HepG2 (cell line): ENCODE measurements at regions not wholly inside any gene's neighbourhood (a gene's known extent, or its start where the extent isn't known, plus 50 kb on each side); places are given as distances from the start of the nearest gene placed in this dataset.

Experiments used
- ATAC-seq: fragments of 200-7000 bp; cut with Tn5 transposase; 3 replicates; pipeline ENCODE4 v1.9.1; 2020; ENCODE audit warnings: mild to moderate bottlenecking, moderate library complexity
- BruUV-seq: library from RNA; stranded (reverse); fragments of 400-500 nt; replicated peaks from 2 replicates; lab custom pipeline; 2021; lab: Mats Ljungman, UMichigan
- CTCF ChIA-PET: fragments of 300-600 bp; formaldehyde crosslinking; extraction: SDS; loops from one replicate; lab custom pipeline; 2021; ENCODE audit warnings: low total read pairs, inconsistent platforms, low intra/inter-chr PET ratio; lab: Yijun Ruan, JAX
- POLR2A ChIA-PET: fragments of 350-600 bp; sonication (Branson Sonifier 250); formaldehyde crosslinking; loops from one replicate; lab custom pipeline; 2020; ENCODE audit warnings: antibody characterized with exemption, inconsistent platforms; lab: Yijun Ruan, JAX
- DNase-seq: peaks from one replicate; pipeline ENCODE4 v3.0.0-alpha.2; 2015; ENCODE audit warnings: low spot score
- FAIRE-seq: peaks from 3 replicates; lab custom pipeline; 2011; peaks lifted over from hg19 to GRCh38; lab: Jason Lieb, UNC
- H2AFZ ChIP-seq: one replicate; pipeline ENCODE4 v1.6.1; 2011; ENCODE audit warnings: low read length, inconsistent platforms
- H3K27ac ChIP-seq: fragments of 300-600 bp; 3 replicates; pipeline ENCODE4 v1.8.0; 2011; ENCODE audit warnings: mixed run types, mild to moderate bottlenecking, mixed read lengths, low read length, inconsistent platforms; ENCODE audit not compliant: insufficient read depth; ENCODE audit errors: extremely low read length
- H3K27me3 ChIP-seq, 2 experiments: fragments of 200-600 bp in 1 of 2; 2 replicates in 1 of 2; 3 replicates in 1 of 2; pipeline versions ENCODE4 v1.6.0 to v1.8.0; 2011; ENCODE audit warnings: low read length in 2 of 2, mild to moderate bottlenecking in 2 of 2, moderate library complexity in 2 of 2, inconsistent platforms in 1 of 2; ENCODE audit not compliant: insufficient read depth in 2 of 2, control insufficient read depth in 1 of 2
- H3K36me3 ChIP-seq, 2 experiments: fragments of 200-600 bp in 1 of 2; replicated peaks in 1 of 2; 2 replicates in 1 of 2; 3 replicates in 1 of 2; pipeline versions ENCODE4 v1.5.1 to v1.8.0; 2011; ENCODE audit warnings: low read length in 2 of 2, inconsistent platforms in 1 of 2; ENCODE audit not compliant: insufficient read depth in 2 of 2, control insufficient read depth in 1 of 2
- H3K4me1 ChIP-seq: 2 replicates; pipeline ENCODE4 v1.5.1; 2012; ENCODE audit warnings: low read length, inconsistent platforms; ENCODE audit not compliant: insufficient read depth
- H3K4me2 ChIP-seq: 2 replicates; pipeline ENCODE4 v1.6.0; 2011; ENCODE audit warnings: low read depth, low read length, inconsistent platforms
- H3K4me3 ChIP-seq, 3 experiments: fragments of 200-600 bp in 1 of 3; sonication (generic), shearing (Covaris generic) in 1 of 3; replicated peaks in 1 of 3; 2 replicates each; pipeline ENCODE4 v1.5.1; 2011 to 2016; ENCODE audit warnings: low read length in 3 of 3, inconsistent platforms in 2 of 3, low read depth in 2 of 3, mild to moderate bottlenecking in 2 of 3, control low read depth in 1 of 3, mixed read lengths in 1 of 3; ENCODE audit not compliant: insufficient read depth in 1 of 3
- H3K79me2 ChIP-seq: one replicate; pipeline ENCODE4 v1.6.1; 2011; ENCODE audit warnings: low read length, inconsistent platforms; ENCODE audit not compliant: insufficient read depth
- H3K9ac ChIP-seq: 2 replicates; pipeline ENCODE4 v1.6.0; 2011; ENCODE audit warnings: mild to moderate bottlenecking, low read depth, low read length, inconsistent platforms; ENCODE audit not compliant: insufficient read depth
- H3K9me3 ChIP-seq: 2 replicates; pipeline ENCODE4 v1.5.1; 2012; ENCODE audit warnings: mild to moderate bottlenecking, low read length
- H4K20me1 ChIP-seq: 2 replicates; pipeline ENCODE4 v1.6.0; 2011; ENCODE audit warnings: inconsistent platforms, mild to moderate bottlenecking, low read length, moderate library complexity; ENCODE audit not compliant: insufficient read depth
- AKNA ChIP-seq: sonication (generic); formaldehyde crosslinking; IDR thresholded peaks from 2 replicates; pipeline ENCODE4 v1.4.0; 2020; ENCODE audit warnings: missing genetic modification reagents, borderline replicate concordance
- EP300 ChIP-seq, 3 experiments: sonication (generic) in 1 of 3; formaldehyde crosslinking in 1 of 3; IDR thresholded peaks; 2 replicates each; pipeline versions ENCODE4 v1.5.1 to v1.6.1; 2011 to 2020; ENCODE audit warnings: low read depth in 2 of 3, low read length in 2 of 3, borderline replicate concordance in 1 of 3, improper control_type of control experiment in 1 of 3, mild to moderate bottlenecking in 1 of 3, missing genetic modification reagents in 1 of 3, moderate library complexity in 1 of 3
- JUNB ChIP-seq: sonication (generic); formaldehyde crosslinking; IDR thresholded peaks from 2 replicates; pipeline ENCODE4 v1.8.0; 2022; ENCODE audit warnings: missing genetic modification reagents, mild to moderate bottlenecking, borderline replicate concordance
- RNF2 ChIP-seq: fragments of 450-650 bp; conservative IDR thresholded peaks from 2 replicates; pipeline ENCODE4 v1.6.1; 2016; ENCODE audit warnings: low read depth
- SOX6 ChIP-seq, 2 experiments: fragments of 450-650 bp in 1 of 2; sonication (generic) in 1 of 2; formaldehyde crosslinking in 1 of 2; IDR thresholded peaks; 2 replicates each; pipeline versions ENCODE4 v1.4.0 to v1.6.1; 2017 to 2020; ENCODE audit warnings: antibody characterized with exemption in 1 of 2, mild to moderate bottlenecking in 1 of 2, missing genetic modification reagents in 1 of 2
- TIGD3 ChIP-seq: sonication (generic); formaldehyde crosslinking; IDR thresholded peaks from 2 replicates; pipeline ENCODE4 v1.5.1; 2020; ENCODE audit warnings: mild to moderate bottlenecking, missing genetic modification reagents, borderline replicate concordance
- ZBTB7B ChIP-seq: sonication (generic); formaldehyde crosslinking; IDR thresholded peaks from 2 replicates; pipeline ENCODE4 v1.4.0; 2020; ENCODE audit warnings: missing genetic modification reagents
- ZEB1 ChIP-seq: IDR thresholded peaks from 2 replicates; pipeline ENCODE4 v1.6.1; 2012; ENCODE audit warnings: mild to moderate bottlenecking, low read depth, inconsistent platforms; ENCODE audit not compliant: insufficient replicate concordance
- ZNF235 ChIP-seq: sonication (generic); formaldehyde crosslinking; IDR thresholded peaks from 2 replicates; pipeline ENCODE4 v1.8.1; 2023; ENCODE audit warnings: mild to moderate bottlenecking, missing genetic modification reagents, borderline replicate concordance
- ZNF280D ChIP-seq: sonication (generic); formaldehyde crosslinking; IDR thresholded peaks from 2 replicates; pipeline ENCODE4 v1.5.1; 2020; ENCODE audit warnings: mild to moderate bottlenecking, missing genetic modification reagents
- WGBS: methylation state at CpG from one replicate; pipeline ENCODE4 v1.1.6; 2017; ENCODE audit warnings: low lambda C conversion rate; 5-methylcytosine and 5-hydroxymethylcytosine counted together
- in situ Hi-C: cut with HindIII; loops from 2 replicates; pipeline ENCODE4 v1.10.0; 2017; ENCODE audit warnings: low pct_unique_long_range_greater_than_20kb; ENCODE audit not compliant: extremely low pct_ligation_motif_present
- intact Hi-C: fragments of 100-400 bp; cut with micrococcal nuclease; formaldehyde crosslinking; loops from one replicate; pipeline ENCODE4 v1.10.0; 2022; ENCODE audit not compliant: unreplicated experiment

- H3K4me3 ChIP-seq, result no peak overlapping the region
- CTCF ChIA-PET, result no interaction called here
- no peaks in the 10 kb centered on the region for H4K20me1 ChIP-seq
- TF ChIP-seq ZBTB7B (no peak), ZNF280D (CRISPR knock-in tag) (no peak), SOX6 (IDR thresholded peaks at IDR 0.05) (no peak), SOX6 (CRISPR knock-in tag; IDR thresholded peaks at IDR 0.05) (no peak), ZEB1 (no peak), TIGD3 (no peak), JUNB (CRISPR knock-in tag) (no peak), ZNF235 (CRISPR knock-in tag) (no peak), EP300 (IDR thresholded peaks at IDR 0.05; ENCODE audit: low read depth in 2 of 2, low read length in 2 of 2) (no peak), EP300 (CRISPR knock-in tag; IDR thresholded peaks at IDR 0.05; ENCODE audit: borderline replicate concordance) (no peak), RNF2 (no peak), AKNA (CRISPR knock-in tag) (no peak)
Observed at GRCh38 chr1:91161166-91161565, 139.3 kb upstream of the ZNF644 start.

More at GRCh38 chr1:91161166-91161565, 139.3 kb upstream of the ZNF644 start:
- Histone ChIP-seq H3K79me2 (no peaks in the 10 kb centered on the region), H3K9me3 (no peaks in the 10 kb centered on the region), H3K9ac (no peak overlapping the region), H3K4me1 (no peaks in the 10 kb centered on the region), H3K27ac (no peak overlapping the region), H3K27me3 (peaks cover 1 to 12% of the 10 kb centered on the region in 2 experiments; a peak in 2 of 5 replicates), H2AFZ (no peak overlapping the region), H3K4me2 (no peak overlapping the region), H3K36me3 (no peaks in the 10 kb centered on the region)
- no peak for DNase-seq
- ATAC-seq, result no peak
- no TSS peak for BruUV-seq
- WGBS, result 62% methylated on average over 9 of the region's 9 CpGs
- FAIRE-seq, result no peak
- in situ Hi-C loops, result loop anchor here (10.0 to 25.0 kb wide), 2 partner anchors 436 to 1049 kb away; no protein-coding TSS in a partner anchor
- intact Hi-C loops, result loop anchor here (10.0 kb wide), 2 partner anchors 196 to 576 kb away; no protein-coding TSS in a partner anchor
- POLR2A ChIA-PET, result no interaction called here
